Activated CD8-positive, alpha-beta memory T cell treated with anti-CD3 and anti-CD28 coated beads for 24 hours (primary cell): ENCODE measurements at regions not wholly inside any gene's neighbourhood (a gene's known extent, or its start where the extent isn't known, plus 50 kb on each side); places are given as distances from the start of the nearest gene placed in this dataset.

ENCODE experiments used
- DNase-seq: peaks from one replicate; pipeline ENCODE4 v3.0.0-alpha.2; 2020

DNA sequence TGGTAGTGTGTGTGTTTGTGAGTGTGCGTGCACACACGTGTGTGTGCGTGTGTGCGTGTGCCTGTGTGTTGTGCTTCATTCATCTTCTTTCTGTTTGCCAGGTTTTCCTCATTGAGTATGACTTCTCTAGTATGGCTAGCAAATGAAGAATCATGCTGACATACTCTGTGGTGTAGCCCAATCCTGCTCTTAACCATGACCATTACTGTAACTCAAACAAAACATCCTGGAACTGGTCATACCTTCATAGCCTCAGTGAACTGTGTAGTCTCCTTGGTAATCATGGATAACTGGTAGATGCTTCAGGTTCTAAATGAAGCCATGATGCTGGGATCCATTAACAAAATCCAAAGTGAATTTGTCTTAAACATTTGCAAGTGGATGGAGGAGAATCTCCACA, 1117.7 kb downstream of the BCL11B start:
- no peak for DNase-seq

DNA sequence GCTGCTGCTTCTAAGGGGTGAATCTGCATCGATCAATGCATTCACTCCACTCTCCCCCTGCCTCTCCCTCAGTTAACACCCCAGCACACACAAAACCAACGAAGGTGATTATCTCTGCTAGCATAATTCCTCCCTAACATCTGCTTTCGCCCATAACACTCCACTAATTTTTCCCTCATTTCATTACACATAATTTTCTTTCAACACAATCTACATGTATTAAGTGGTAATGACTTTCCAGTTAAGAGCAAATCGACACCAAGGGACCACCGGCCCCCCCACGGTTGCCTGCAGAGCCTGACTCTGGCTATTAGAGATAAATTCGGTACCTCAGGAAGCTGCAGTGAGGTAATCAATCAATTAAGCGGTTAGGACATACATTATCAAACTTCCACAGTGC, 1115.6 kb downstream of the BCL11B start:
- DNase-seq: no peak

DNA sequence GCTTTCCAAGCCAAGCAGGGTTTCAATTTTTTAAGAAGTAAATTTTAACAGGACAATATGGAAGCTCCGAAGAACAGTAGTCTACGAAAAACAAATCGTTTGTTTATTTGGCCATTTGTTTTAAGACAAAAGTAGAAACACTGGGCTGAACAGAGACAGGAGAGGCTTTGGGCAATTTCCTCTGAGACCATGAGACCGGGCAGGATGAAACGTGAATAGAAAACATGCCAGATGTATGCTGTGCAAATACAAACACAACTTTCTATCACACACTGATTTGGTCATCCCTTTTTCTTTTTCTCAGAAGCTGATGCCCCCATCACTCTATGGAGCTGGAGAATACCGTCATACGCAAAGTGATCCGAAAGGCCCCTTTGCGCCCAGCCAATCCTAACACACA, 1111.1 kb downstream of the BCL11B start:
- DNase-seq: no peak

DNA sequence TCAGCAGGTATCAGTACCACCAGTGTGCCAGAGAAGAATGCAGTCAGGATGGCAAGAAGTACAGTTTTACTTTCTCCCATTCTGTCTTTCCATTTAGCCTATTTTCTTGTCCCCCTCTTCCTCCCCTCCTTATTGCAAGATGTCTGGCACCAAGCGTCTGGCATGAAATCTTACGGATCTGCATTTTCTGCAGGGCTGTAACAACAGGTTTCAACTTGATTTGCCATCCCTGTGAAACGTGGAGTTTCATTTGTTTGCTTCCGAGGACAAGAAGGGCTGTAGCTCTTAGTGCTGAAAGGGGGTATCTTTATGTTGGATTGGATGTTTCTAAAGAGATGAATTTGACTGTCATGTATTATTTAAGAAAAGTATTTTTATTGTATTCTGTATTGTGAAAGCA, 1110.6 kb downstream of the BCL11B start:
- DNase-seq: no peak

DNA sequence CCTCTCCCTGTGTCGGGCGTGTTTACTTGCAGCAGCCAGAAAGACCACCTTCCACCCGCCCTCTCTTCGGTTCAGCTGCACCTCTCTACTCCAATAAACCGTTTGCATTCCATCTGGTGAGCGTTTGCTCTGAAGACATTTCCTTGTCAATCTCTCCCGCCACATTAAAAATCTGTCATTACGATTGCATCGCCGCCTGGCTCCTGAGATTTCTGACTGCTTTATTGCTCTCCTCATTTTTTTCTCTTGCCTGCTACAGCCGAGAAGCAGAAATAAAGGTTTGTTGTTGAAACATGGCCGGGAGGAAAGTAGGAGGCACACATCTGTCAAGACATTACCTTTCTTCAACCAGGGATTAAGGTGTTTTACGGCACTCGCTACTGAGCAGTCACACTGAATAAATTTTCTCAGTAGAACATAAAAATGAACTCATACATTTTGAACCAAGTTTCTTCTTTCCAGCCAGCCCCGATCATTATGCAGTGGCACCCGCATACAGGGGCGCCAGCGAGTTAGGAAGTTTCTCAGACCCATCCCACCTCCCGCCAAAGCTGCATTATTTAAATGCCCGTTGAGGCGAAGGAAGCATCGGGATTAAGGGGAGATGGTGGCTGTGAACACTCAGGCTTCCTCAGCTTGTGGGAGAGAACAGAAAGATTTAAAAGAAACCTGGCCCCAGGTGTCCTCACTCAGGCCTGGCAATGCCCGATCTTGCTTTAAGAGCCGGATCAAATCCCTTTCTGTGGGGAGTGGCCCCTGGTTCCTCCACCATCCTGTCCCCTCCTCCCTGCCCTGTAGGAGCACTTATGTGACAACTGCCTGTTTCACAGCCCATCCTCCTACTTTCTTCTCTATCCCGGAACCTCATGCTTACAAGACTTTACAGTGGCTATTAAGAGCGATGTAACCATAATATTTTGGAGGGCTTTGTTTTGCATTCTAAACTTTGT, 1108.9 kb downstream of the BCL11B start:
- DNase-seq: peak; percentile 61

DNA sequence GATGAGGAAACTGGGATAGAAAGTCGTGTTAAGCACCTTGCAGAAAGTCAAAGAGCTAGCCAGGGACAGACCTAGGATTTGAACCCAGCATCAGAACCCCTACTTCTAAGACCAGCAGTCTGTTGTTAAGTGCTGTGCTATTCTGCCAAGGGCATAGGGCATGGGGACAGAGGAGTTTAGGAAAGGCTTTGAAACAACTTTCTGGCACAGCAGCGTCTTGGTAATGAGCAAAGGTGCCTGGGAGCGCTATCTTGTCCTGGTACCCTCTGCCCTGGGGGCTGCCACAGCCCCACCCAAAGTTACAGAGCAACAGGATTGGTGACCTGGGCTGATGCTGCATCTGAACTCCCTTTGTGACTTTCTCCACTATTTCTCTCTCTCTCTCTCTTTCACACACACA, 1108.1 kb downstream of the BCL11B start:
- DNase-seq: peak; percentile 54

GRCh38 chr14:98165976-98166375, 1106.0 kb downstream of the BCL11B start:
- peak; percentile 66 for DNase-seq

GRCh38 chr14:98167275-98167674, 1104.7 kb downstream of the BCL11B start:
- peak; percentile 73 for DNase-seq

DNA sequence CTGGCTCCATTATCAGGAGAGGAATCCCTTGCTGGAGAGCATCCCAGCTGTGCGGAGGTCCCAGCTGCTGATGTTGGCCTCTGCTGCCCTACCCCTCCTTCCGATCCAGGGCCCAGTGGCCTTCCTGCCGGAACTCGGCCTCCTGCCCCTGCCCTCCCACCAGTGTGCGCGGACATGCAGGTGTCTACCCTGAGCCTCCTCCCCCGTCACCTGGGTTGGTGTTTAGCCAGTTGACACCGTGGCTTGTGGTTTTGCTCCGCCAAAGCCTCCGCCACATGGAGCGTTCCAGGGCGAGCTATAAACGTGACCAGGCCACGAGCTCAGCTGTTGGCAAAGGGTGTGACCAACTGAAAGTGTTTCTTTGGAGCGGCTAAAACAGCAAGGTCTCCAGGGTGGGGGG, 1104.3 kb downstream of the BCL11B start:
- DNase-seq: peak; percentile 81

GRCh38 chr14:98168211-98168985, 1103.6 kb downstream of the BCL11B start:
- peak; percentile 64 for DNase-seq

- peak; percentile 67 for DNase-seq
Observed at GRCh38 chr14:98169170-98169587, 1102.8 kb downstream of the BCL11B start.

- no peak for DNase-seq
Observed at GRCh38 chr14:98170575-98170974, 1101.4 kb downstream of the BCL11B start.

DNA sequence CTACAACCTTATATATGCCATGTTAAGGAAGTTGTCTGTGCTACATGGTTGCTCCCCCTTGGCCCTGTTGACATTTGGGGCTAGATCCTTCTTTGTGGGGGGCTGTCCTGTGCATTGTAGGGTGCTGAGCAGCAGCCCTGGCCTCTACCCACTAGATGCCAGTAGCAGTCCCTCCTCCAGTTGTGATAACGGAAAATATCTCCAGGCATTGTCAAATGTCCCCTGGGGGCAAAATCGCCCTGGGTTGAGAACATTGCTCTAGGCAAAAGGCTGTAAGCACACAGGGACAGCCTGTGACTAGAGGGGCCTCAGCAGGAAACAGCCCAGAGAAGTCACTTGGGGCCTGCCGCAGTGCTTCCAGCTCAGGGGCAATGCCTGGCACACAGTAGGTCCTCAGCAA, 1100.3 kb downstream of the BCL11B start:
- peak; percentile 73 for DNase-seq

GRCh38 chr14:98172243-98172778, 1099.7 kb downstream of the BCL11B start:
- DNase-seq: peak; percentile 64

DNA sequence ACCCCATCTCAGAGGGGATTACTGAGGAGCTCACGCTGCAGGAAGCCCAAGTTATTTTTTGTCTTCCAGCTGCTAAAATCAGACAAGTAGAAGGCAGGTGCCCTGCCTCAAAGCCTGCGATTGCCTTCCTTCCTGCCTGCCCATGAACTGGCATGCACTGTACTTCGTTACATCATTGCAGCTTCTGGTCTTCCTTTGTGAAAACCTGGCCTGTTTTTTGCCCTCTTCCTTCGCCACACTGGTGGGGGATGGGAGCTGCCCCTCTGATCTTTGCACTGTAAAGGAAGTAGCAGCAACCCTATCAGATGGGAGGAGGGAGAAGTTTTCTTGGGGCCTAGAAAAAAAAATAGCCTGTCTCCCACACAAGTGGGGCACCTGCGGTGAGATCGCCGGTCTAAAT, 1098.7 kb downstream of the BCL11B start:
- DNase-seq: peak; percentile 80

- DNase-seq: peak; percentile 71
Observed at GRCh38 chr14:98174041-98174440, 1098.0 kb downstream of the BCL11B start.

DNA sequence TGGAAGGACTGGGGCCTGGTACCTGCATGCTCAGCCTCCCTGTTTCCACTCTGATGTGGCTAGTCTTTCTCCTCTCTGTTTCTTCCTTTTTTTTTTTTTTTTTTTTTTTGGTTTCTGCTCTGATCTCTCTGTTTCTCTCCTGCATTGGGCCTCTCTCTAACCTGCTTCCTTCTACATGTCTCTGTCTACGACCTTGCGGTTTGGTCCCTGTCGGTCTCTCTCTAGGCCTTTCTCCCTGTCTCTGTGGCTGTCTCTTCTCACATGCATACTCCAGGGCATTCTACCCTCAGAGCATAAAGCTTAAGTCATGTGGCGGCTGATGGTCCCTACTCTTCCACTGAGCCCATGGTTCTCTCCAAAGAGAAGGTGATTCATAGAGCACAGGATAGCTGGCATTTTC, 1096.6 kb downstream of the BCL11B start:
- peak; percentile 69 for DNase-seq

- DNase-seq: peak; percentile 57
Observed at GRCh38 chr14:98175881-98176280, 1096.1 kb downstream of the BCL11B start.

DNA sequence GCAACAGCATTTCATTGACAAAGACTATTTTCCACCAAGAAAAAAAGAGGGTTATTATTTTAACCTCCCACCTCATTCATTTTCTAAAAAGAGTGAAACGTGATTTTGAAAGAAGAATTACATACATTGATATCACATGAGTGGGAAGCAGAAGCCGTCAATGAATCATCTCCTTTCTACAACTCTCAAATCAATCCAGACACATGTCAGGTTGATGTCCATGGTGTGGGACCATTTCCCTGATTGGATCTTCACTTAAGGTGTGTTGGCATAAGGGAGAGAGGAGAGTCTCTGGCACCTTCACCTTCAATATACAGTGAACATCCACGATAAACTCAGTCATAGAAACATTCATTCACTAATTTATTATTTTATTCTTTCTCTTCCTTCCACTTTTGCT, 1095.1 kb downstream of the BCL11B start:
- DNase-seq: peak; percentile 59

GRCh38 chr14:98177551-98177950, 1094.4 kb downstream of the BCL11B start:
- DNase-seq: peak; percentile 86

DNA sequence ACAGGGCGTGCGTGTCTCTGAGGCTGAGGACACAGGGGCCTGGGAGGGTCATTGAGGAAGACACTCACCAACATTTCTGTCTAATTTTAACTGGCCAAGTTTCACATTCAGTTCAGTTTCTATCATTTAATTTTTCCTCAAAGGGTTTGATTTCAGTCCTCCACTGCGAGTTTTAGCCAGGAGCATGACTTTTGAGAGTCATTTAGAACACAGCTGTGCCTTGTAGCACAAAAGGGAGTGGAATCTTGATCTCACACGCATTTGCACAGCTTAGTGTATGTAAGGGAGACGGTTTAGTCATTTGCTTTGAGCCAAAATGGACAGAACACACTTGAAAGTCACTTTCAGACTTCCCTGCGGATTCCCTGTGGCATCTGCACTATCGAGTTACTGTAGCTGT, 1090.8 kb downstream of the BCL11B start:
- no peak for DNase-seq

DNA sequence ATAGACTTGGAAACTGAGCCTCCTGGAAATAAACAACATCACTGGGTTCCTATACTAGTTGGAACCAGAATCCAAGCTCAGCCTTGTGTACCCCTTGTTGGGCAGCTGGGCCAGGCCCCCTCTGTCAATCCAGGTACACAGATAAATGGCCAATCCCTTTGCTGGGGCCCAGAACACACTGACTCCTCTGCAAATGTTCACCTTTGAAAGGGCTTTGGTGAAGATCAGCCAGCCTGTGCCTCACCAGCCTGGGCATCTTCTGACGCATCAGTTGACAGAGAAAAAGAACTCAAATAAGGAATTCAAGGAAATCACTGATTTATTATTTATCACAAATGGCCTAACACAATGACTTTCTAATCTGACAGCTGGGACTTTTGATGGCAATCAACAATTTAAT, 1090.2 kb downstream of the BCL11B start:
- DNase-seq: no peak

DNA sequence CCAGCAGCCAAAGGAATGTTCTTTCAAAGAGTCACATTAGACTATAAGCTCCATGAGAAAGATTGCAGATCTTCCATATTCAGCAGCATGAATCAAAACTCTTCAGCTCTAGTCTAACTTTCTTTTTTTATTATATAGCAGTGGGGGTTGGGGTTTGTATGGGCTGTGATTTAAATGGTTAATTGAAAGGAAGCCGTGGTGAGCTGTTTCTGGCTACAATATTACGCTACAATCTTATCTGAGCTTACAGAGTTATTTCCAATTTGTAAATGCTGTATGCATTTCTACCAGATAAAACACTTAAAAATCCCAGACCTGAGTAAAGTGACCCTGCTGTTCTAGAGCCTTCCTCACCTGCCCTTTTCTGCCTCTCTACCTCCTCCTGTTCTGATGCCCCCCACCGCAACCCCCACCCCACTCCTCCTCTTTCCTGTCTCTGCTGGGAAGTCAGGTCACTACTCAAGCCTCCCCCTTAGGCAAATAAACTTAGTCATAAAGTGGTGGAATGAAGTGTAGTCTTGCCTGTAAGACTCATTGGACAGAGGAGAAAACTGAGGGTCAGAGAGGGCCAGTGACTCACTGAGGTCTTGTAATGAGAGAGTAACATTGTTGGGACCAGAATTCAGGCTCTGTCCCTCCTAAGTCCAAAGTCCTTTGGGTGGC, 1089.5 kb downstream of the BCL11B start:
- DNase-seq: peak; percentile 71
